GM21381 (cell line): ENCODE measurements at regions not wholly inside any gene's neighbourhood (a gene's known extent, or its start where the extent isn't known, plus 50 kb on each side); places are given as distances from the start of the nearest gene placed in this dataset.

Experiments used
- ATAC-seq: cut with Tn5 transposase; IDR thresholded peaks from one replicate; pipeline ENCODE4 v1.9.1; 2021; ENCODE audit warnings: mild to moderate bottlenecking, moderate library complexity; ENCODE audit not compliant: unreplicated experiment

DNA sequence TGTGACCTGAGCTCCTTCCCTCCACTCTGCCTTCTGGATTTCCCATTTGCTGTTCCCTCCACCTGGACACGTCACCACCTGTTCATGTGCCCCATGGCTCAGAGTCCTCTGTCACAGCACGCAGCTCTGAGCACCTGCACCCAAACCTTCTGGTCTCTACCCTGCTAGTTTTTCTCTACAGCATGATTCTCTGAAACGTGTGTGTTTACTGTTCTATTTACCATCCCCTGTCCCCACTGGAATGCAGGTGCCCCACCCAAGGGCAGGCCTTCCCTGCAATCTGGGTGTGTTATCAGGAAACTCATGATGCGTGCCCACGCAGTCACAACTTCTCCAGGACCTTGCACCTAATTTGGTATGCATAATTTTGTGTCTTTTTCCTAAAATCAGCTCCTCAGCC, 284.4 kb upstream of the IGFBP3 start:
- no peak for ATAC-seq

DNA sequence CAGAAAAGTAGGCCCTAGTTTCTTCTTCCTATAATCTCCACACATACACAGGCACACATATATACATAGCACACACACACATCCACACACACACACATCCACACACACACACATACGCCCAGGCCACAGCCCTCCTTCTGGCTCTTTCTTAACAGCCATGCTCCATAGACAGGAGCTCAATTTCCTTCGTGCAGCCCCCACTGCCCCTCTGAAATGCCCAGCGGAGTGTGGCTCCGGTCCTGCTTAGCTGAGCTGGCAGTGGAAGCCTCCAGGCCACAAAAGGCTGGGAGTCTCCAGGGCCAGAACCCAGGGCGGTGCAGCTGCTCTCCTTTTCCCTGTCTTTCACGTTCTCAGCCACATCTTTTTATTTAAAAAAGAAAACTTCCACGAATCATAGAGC, 282.9 kb upstream of the IGFBP3 start:
- no peak for ATAC-seq

DNA sequence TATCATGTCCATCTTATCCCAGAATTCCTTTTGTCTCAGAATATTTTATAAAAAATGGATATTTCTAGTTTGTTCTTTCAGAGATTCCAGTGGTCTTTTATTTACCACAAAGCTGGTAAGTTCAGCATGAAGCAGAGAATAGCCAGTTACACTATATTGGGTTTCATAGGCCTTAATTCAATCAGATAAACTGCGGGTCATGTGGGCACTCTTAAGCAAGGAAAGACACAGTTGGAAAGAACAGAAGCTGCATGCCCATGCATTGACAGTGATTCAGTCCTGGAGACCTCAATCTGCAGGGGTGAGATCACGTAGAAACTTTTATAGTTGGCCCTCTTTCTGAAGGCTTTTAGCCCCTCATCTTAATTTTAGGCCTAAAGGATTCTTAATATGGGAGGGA, 281.3 kb upstream of the IGFBP3 start:
- no peak for ATAC-seq

DNA sequence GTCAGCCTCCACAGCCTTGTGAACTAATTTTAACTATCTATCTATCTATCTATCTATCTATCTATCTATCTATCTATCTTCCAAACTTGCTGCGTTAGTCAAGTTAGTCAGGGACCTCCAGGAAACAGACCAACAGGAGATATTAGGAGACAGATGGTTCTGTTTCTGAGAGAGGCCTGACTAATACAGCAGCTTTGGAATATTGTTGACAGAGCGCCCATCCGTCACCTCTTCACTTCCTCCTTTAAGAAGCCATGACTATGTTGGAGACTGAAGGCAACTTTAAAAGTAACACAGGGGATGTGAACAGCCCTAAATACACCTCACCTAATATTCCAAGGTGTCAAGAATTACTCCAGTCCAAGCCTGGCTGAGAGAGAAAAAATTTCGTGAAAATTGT, 280.9 kb upstream of the IGFBP3 start:
- ATAC-seq: no peak

DNA sequence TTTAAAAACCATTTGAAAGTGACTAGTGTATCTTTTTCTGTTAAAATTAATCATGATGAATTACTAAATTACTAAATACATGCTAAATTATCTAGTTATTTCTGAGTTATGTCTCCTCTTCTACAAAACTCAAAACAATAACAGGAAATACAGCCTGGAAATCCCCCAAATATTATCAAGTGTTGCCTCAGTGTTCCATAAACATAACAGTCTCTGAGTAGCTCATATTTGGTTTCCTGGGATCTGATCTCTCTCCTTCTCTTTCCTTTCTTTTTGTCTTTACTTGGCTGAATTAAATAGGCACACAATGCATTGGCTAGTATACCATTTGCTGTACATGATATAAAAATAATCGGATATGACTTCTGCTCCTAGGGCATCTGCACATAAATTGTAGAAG, 277.6 kb upstream of the IGFBP3 start:
- no peak for ATAC-seq

DNA sequence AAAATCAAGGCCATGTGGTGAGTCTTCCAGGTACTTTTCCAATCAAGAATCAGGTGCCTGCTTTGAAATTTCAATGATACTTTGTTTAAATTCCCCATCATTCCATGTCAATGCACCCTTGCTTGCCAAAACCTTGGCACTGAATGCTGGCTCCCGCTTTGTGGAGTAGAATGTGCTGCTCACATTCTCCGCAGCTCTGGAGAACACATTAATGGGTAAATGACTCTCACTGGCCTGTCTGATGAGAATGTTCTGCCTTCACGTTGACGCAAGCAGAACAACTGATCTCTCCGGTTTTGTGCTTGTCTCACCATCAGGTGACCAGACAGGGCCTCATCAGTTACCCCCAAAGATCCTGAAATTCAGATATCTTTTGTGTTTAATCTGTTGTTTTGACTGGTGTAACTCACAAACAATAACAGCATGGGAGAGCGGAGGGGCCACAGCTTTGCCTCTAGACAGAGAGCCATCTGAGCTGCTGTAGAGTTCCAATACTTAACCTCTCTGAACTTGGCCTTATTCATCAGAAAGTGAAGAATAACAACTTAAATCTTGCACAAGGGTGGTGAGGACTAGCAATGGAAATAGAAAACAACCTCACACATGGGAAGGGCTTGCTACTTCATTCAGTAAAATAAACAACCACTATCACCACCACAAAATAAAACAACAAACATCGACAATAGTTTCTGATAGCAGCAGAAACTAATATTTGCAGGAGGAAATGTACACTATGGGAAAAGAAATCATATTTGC, 276.9 kb upstream of the IGFBP3 start:
- ATAC-seq: no peak

DNA sequence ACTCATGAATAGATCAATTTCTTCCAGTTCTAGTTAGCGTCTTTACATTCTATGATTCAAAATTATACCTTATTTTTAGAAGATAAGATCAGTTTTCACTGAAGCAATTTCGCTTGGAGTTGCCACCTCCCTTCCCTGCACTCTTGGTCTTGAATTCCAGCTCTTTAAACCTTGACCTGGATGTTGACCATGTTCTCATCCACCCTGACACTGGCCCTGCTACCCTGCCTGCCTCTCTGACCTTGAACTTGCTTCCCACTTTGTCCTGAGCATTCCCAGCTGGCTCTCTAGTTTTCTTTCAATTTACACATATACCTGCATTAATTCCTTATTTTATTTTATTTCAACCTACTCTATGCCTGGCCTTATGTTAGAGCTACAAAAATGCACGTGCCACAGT, 274.9 kb upstream of the IGFBP3 start:
- no peak for ATAC-seq

DNA sequence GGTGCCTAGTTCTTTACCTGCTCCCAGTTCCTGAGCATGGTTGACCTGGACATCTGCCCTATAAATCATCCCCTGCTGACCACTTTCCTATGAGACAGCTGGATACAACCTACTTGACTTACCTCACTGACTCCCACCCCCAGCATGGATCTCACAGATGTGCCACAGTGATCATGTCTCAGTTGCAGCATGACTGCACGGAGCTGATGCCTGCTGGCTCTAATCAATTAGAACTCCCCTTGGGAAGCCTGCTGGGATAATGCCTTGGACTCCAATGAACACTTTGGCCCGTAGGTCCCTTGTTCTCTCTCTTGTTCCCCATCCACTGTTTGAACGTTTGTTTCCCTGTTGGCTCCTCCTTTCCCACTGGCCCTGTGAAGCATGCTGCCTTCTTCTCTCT, 271.2 kb upstream of the IGFBP3 start:
- no peak for ATAC-seq

DNA sequence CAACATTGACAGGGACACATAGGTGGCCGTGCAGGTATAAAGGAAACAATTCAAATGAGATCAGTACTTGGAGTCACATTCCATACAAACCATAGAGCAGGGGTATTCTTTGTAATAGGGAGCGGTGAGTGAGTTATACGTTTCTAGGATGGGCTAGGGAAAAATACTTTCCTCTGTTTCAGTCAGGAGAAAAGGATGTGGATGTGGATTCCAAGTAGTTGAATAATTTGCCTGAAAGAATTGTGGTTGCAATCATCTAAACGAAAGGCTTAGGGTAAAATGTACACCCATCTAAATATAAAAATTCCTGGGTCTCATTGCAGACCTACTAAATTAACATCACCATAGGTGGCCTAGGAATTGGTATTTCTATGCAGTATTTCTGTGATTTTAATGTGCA, 270.7 kb upstream of the IGFBP3 start:
- ATAC-seq: no peak

DNA sequence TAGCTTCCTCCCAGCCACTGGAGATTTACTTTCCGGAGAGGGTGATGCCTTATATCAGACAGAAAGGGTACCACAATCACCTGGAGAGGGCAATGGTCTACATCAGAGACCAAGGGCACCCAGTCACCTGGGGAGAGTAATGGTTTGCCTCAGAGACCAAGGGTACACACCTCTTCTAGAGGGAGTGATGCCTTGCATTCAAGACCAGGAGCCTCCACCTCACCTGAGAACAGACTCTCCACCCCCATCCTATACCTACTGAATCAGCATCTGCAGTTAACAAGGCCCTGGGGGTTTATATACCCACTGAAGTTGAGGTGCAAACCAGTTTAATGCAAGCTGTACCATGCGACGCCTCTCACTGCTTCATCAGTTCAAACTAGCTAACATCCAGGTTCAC, 270.2 kb upstream of the IGFBP3 start:
- ATAC-seq: no peak

DNA sequence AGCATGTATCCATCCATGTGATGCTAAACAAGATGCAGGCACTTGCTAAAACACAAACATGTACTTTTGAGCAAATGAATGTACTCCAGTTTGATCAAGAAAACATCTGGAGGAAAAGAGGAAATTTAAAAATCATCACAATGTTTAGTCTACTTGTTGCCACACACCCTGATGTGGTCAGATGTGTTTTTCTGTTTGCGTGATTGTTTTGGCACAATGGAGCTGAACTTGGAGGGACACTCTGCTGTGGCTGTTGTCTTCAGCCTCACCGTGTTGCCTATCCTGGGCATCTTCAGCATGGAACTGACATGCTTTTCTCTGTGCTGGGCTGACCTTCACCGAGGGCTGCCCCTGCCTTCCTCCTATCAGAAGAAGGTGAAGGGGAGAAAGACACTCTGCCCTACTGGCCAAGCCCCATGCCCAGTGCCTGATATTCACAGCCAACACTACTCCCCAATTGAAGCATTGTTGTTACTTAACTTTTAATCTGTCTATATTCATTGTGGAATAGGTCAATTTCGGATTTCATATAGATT, 268.3 kb upstream of the IGFBP3 start:
- no peak for ATAC-seq

DNA sequence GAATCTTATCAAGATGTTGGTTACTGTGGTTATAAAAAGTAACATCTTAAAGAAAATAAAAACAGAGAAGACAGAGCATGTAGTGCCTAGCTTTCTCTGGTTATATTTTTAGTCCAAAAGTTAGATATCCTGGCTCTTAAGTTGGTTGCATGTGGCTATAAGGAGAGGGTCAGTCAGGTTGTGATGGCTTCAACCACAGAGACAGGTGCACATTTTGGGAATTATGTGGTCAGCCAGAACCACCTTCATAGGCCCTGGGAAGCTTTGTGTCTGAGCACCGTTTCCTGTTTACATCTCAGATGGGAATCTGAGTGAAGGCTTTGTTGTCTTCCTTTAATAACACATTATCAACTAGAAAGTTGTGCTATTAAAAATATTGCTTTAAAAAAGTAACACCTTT, 265.1 kb upstream of the IGFBP3 start:
- ATAC-seq: no peak

DNA sequence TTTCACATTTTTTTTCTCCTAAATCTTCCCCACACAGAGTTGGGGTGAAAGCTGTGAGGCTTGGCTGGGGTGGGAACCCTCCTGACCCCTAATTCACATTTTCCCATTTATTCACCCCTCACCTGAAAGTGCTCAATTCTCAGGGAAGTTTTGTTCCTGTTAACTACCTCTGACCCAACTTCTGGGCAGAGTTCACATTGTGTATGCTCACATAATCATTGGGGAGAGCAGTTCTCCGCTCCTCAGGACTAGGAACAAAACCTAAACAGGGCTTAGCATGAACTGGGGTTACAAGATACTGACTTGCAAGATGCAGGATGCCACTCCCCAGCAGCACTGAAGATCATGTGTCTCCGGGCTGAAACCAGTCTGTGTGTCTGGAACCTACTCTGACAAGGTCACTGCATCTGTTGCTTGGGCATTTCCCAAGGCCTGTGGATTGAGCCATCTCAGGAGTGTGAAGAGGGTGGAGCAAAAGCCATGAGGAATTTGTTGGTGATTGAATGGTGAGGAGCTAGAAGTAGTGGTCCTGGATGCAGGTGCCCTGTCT, 258.1 kb upstream of the IGFBP3 start:
- no peak for ATAC-seq

DNA sequence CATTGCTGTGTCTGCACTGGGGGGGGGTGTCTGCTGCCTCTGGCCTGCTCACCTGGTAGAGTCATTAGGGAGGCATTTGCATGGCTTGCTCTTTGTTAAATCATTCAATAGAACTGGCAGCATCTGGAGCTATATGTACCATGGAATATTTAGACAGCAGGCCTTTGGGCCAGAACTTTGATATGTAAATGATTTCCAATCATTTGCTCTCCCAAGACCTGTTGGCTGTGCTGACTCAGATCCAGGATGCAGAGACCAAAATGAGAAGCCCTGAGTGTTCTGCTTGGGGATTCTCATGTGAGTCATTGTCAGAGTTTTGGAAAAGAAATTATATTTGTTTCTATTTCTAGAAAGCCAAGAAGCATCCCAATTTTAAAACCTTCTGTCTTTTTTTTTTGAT, 257.6 kb upstream of the IGFBP3 start:
- no peak for ATAC-seq

DNA sequence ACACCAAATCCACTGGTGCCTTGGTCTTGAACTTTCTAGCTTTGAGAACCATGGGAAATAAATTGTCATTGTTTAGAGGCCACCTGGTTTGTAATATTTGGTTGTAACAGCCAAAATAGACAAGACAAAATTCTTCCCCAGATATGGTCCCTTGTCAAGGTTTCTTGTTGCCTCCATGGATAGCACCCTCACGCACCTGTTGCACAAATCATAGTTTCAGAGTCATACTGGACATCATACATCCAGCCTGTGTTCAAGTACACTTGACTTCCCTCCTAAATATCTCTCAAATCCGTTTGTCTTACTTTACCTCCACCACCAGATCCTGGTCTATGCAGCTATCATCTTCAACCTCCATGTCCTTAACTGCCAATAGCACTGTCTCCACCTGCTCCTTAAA, 256.7 kb upstream of the IGFBP3 start:
- ATAC-seq: no peak

DNA sequence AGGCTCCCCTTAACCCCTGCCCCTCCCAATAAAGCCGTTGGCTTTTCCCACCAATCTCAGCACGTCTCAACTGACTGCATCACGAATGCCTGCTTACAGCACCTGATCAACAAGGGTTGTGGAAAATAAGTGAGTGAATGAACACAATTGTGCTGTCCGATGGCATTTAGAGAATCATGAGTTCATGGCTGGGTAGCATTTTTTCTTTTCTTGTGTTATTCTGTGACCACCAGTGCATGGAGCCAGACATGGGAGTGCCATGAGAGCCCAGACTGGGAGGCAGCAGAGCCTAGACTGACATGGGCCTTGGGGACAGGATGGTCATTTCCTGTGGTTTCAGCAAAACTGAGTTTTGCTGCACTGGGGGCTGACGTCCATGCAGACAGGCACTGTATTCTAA, 254.1 kb upstream of the IGFBP3 start:
- no peak for ATAC-seq

DNA sequence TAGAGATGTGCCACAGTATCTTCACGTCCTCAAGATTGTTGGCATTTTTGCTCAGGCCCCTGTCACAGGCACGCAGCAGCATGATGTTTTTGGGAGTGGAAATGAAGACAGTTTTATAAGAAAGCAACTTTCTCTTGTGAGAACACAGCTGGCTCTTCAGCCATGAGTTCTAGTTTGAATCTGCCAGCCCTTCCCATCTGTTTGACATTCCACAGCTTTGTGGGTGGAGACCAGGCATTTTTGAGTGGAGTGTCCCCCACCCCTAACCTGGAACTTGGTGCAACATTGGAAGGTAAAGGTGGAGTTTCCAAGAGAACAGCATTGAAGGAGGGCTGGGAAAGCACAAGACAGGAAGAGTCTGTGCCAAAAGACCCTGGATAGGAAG, 253.1 kb upstream of the IGFBP3 start:
- ATAC-seq: no peak

DNA sequence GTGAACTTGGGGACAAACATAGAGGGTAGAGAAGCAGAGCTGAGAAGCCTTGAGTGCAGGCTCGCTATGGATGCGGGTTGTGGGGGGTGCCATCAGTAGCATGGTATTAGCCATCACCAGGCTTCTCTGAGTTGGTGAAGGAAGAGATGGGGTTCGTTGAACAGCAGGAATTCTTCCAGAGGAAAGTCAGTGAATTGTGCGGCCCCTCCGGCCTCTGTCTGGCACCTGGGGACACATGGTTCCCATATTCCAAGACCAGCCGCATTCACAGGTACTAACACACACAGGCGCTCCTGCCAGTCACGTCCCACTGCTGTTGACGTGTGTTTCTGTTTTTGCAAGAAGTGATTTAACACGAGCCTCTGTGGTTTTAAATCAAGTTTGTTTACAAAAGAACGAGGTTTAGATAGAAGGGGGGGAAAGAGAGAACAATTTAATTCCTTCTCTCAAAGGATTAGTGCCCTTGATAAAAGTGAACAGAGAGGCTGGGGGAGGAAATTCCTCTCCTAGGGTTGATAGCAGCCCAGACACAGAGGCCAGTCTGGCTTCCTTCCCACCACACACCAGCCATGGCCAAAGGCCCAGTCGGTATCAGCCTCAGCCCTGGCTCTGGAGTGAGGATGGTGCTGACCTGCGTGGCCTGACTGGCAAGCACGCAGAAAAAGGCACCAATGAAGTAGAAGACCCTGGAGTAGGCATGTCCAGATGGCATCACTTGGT, 252.6 kb upstream of the IGFBP3 start:
- no peak for ATAC-seq

DNA sequence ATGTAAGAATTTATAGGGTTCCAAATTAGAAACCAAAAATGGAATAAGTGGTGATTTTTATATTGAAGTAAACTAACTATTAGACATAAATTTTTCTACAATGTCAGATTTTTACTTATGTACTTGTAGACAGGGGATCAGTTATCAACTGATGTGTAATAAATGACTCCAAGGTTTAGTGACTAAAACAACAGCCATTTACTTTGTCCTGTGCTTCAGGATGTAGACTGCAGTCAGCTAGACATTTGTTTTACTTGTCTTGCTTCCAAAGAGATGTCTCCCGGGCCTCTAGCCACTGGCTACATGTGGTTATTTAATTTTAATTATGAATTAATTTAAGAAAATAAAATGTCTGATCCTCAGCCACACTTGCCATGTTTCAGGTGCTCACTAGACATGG, 249.7 kb upstream of the IGFBP3 start:
- no peak for ATAC-seq

DNA sequence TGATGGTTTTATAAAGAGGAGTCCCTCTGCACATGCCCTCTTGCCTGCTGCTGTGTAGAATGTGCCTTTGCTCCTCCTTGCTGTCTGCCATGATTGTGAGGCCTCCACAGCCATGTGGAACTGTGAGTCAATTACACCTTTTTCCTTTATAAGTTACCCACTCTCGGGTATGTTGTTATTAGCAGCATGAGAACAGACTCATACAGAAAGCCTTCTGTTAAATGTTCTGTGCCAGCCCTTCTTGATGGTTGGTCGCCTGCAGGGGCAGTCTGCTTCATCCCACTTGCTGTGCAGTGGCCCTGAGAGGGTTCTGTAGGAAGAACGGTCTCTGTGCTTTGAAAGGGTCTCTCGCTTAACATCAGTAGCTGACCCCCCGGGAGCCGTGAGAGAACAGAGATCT, 248.9 kb upstream of the IGFBP3 start:
- no peak for ATAC-seq

DNA sequence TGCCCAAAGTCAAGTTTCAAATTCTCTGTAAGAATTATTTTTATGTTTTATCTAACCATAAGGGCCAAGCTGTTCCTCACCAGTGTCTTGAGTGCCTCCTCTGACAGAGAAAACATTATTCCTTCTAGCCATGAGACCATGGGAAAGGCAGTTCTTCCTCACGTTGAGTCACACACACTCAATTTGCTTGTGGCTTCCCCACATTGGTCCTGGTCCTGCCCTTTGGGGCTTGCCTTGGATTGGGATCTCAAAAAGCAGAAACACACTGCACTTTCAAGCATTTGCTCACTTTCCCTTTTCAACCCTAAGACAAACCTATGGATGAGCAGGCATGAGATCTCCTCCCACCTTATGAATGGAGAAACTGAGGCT, 248.3 kb upstream of the IGFBP3 start:
- ATAC-seq: no peak

DNA sequence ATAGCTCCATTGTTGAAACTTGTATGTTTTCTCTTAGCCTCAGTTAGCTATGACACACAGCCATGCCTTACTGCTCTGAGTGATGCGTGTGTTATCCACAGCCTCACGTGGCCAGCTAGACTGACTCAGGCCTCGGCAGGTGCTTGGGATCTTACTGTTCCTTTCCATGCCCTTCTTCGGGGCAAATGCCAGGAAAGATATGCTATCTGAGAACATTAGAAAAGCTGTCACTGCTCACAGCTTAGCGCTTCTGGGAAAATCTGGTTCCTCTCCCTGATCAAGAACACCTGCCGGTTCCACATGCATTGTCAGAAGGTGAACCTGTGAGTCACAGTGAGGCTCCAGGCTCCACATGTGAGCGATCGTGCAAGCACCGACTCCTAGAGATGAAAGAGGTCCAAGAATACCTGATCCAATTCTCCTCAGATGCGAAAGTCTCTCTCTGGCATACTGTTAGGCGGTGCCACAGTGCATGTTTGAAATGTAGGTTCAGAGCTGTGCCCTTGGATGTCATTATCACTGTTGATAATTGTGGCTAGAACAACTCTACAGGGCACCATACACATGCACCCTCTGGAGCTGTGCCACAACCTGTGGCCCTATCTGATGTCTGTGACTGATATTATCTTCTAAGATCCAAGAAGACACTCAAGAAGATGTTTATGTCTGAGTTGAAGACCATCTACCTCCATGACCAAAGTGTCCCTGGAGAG, 247.8 kb upstream of the IGFBP3 start:
- ATAC-seq: no peak
